DND-41 (cell line): ENCODE measurements at regions not wholly inside any gene's neighbourhood (a gene's known extent, or its start where the extent isn't known, plus 50 kb on each side); places are given as distances from the start of the nearest gene placed in this dataset.

Source experiments
- CTCF ChIP-seq: IDR thresholded peaks from 2 replicates; pipeline ENCODE4 v1.5.1; 2012; ENCODE audit warnings: borderline replicate concordance, low read length, moderate library complexity, mild to moderate bottlenecking; ENCODE audit not compliant: poor library complexity, severe bottlenecking; ENCODE audit errors: extremely low read depth
- EZH2 ChIP-seq: IDR thresholded peaks from 3 replicates; pipeline ENCODE4 v1.6.1; 2012; ENCODE audit warnings: borderline replicate concordance, low read depth, mild to moderate bottlenecking, moderate library complexity, low read length, inconsistent platforms; ENCODE audit not compliant: severe bottlenecking

- TF ChIP-seq CTCF (no peak), EZH2 (no peak)
Measured at GRCh38 chr14:22370084-22370847, 218.8 kb downstream of the DAD1 start.
